Coronary artery (tissue), 2 donors: ENCODE measurements at regions not wholly inside any gene's neighbourhood (a gene's known extent, or its start where the extent isn't known, plus 50 kb on each side); places are given as distances from the start of the nearest gene placed in this dataset.
A peak's percentile ranks its signal among the peaks of the same experiment; 100 is the strongest.
"Not testable (repeated sequence)": the region's sequence is repeated elsewhere in the genome, so short reads cannot be mapped to it uniquely, and the experiment has no call there.

Experiments
- DNase-seq: peaks from one replicate; pipeline ENCODE4 v3.0.0-alpha.2; 2017; ENCODE audit warnings: low spot score
- H3K27ac ChIP-seq, 2 donors: fragments of 200-600 bp; sonication (generic); one replicate each; pipeline ENCODE4 v1.5.1; 2016 to 2019
- H3K4me3 ChIP-seq: fragments of 200-600 bp; sonication (generic); 2 replicates; pipeline ENCODE4 v1.5.1; 2016; ENCODE audit warnings: mild to moderate bottlenecking, moderate library complexity
- CTCF ChIP-seq: fragments of 200-600 bp; sonication (generic); IDR thresholded peaks from one replicate; pipeline ENCODE4 v1.5.1; 2019; ENCODE audit warnings: antibody characterized with exemption

- Histone ChIP-seq H3K27ac (peak overlapping the region in 1 of 2 donors; percentile 70), H3K4me3 (no peak overlapping the region)
- DNase-seq = no peak
- TF ChIP-seq CTCF = no peak
Measured at GRCh38 chr2:23041443-23041842, 343.5 kb upstream of the KLHL29 start.

- TF ChIP-seq CTCF = no peak
- no peak overlapping the region for H3K4me3 ChIP-seq
- peak overlapping the region in 1 of 2 donors; percentile 70 for H3K27ac ChIP-seq
- DNase-seq = no peak
Measured at GRCh38 chr2:23042216-23042906, 342.6 kb upstream of the KLHL29 start.

- DNase-seq = no peak
- Histone ChIP-seq H3K27ac (no peak overlapping the region), H3K4me3 (no peak overlapping the region)
- TF ChIP-seq CTCF = no peak
Measured at GRCh38 chr2:23050388-23050787, 334.6 kb upstream of the KLHL29 start.

GRCh38 chr2:23053601-23054000, 331.4 kb upstream of the KLHL29 start:
- H3K4me3 ChIP-seq = no peak overlapping the region
- TF ChIP-seq CTCF = no peak
- no peak for DNase-seq
- H3K27ac ChIP-seq = no peak overlapping the region

- no peak for TF ChIP-seq CTCF
- H3K4me3 ChIP-seq = no peak overlapping the region
- H3K27ac ChIP-seq = no peak overlapping the region
- DNase-seq = no peak
Measured at GRCh38 chr2:23055251-23055650, 329.7 kb upstream of the KLHL29 start.

GRCh38 chr2:23056846-23057245, 328.1 kb upstream of the KLHL29 start:
- not testable (repeated sequence) for H3K4me3 ChIP-seq, H3K27ac ChIP-seq, DNase-seq

- DNase-seq = no peak
- no peak overlapping the region for H3K4me3 ChIP-seq
- H3K27ac ChIP-seq = no peak overlapping the region
- no peak for TF ChIP-seq CTCF
Measured at GRCh38 chr2:23058435-23058834, 326.5 kb upstream of the KLHL29 start.

GRCh38 chr2:23065210-23065609, 319.8 kb upstream of the KLHL29 start:
- Histone ChIP-seq H3K4me3 (no peak overlapping the region), H3K27ac (no peak overlapping the region)
- no peak for DNase-seq
- no peak for TF ChIP-seq CTCF
